CD4-positive, alpha-beta T cell (primary cell): ENCODE measurements at regions not wholly inside any gene's neighbourhood (a gene's known extent, or its start where the extent isn't known, plus 50 kb on each side); places are given as distances from the start of the nearest gene placed in this dataset.

Experiments
- ATAC-seq: fragments of 200-7000 bp; cut with Tn5 transposase; one replicate; pipeline ENCODE4 v1.10.0; 2022; ENCODE audit warnings: mild to moderate bottlenecking; ENCODE audit not compliant: poor library complexity
- CTCF ChIA-PET: fragments of 350-600 bp; sonication (Branson Sonifier 250); formaldehyde crosslinking; loops from one replicate; lab custom pipeline; 2021; ENCODE audit warnings: antibody characterized with exemption, inconsistent platforms; lab: Charles Lee
- POLR2A ChIA-PET: fragments of 350-600 bp; sonication (Branson Sonifier 250); formaldehyde crosslinking; loops from one replicate; lab custom pipeline; 2021; ENCODE audit warnings: antibody characterized with exemption, inconsistent platforms; lab: Charles Lee
- DNase-seq, 14 experiments: peaks; one replicate each; pipeline ENCODE4 v3.0.0-alpha.2; 2013 to 2020; ENCODE audit warnings: mixed read lengths in 2 of 14
- H3K27ac ChIP-seq, 2 donors: one replicate each; pipeline versions ENCODE4 v1.5.1 to v1.7.0; 2013; ENCODE audit warnings: low read length in 2 of 2, low read depth in 1 of 2, mild to moderate bottlenecking in 1 of 2
- H3K27me3 ChIP-seq, 2 experiments: 1 replicate in 1 of 2; 2 replicates in 1 of 2; pipeline versions ENCODE4 v1.6.1 to v1.7.0; 2013; ENCODE audit warnings: low read length in 2 of 2, control low read depth in 1 of 2, mild to moderate bottlenecking in 1 of 2, moderate library complexity in 1 of 2; ENCODE audit not compliant: insufficient read depth in 2 of 2, control insufficient read depth in 1 of 2
- H3K36me3 ChIP-seq: one replicate; pipeline ENCODE4 v1.6.1; 2013; ENCODE audit warnings: low read length, control low read depth; ENCODE audit not compliant: insufficient read depth
- H3K4me1 ChIP-seq: one replicate; pipeline ENCODE4 v1.6.1; 2013; ENCODE audit warnings: low read length, control low read depth; ENCODE audit not compliant: insufficient read depth
- H3K4me3 ChIP-seq: one replicate; pipeline ENCODE4 v1.5.1; 2013; ENCODE audit warnings: mild to moderate bottlenecking, low read length, moderate library complexity
- H3K9me3 ChIP-seq, 2 experiments: 1 replicate in 1 of 2; 2 replicates in 1 of 2; pipeline versions ENCODE4 v1.6.1 to v1.7.0; 2013; ENCODE audit warnings: low read length in 2 of 2, mild to moderate bottlenecking in 2 of 2, control low read depth in 1 of 2, moderate library complexity in 1 of 2; ENCODE audit not compliant: control insufficient read depth in 1 of 2, insufficient read depth in 1 of 2
- H3K27ac Mint-ChIP-seq: one replicate; pipeline ENCODE4 v1.8.0; 2020; ENCODE audit warnings: mixed read lengths
- H3K27me3 Mint-ChIP-seq: one replicate; pipeline ENCODE4 v1.8.0; 2021; ENCODE audit warnings: mixed read lengths
- H3K36me3 Mint-ChIP-seq: one replicate; pipeline ENCODE4 v1.8.0; 2021; ENCODE audit warnings: low read depth, mixed read lengths
- H3K4me1 Mint-ChIP-seq: one replicate; pipeline ENCODE4 v1.8.0; 2021; ENCODE audit warnings: low read depth, mixed read lengths
- H3K4me3 Mint-ChIP-seq: one replicate; pipeline ENCODE4 v1.8.0; 2020; ENCODE audit warnings: mild to moderate bottlenecking, mixed read lengths
- H3K9me3 Mint-ChIP-seq: one replicate; pipeline ENCODE4 v1.8.0; 2020; ENCODE audit warnings: mixed read lengths
- intact Hi-C, 2 experiments: fragments of 100-400 bp; cut with DNase I in 1 of 2; cut with micrococcal nuclease in 1 of 2; formaldehyde crosslinking; loops; one replicate each; pipeline versions ENCODE4 v1.15.1 to v1.9.0; 2023 to 2025; cut with DNase I, micrococcal nuclease
- TF ChIP-seq, protein P1 (sequence below): fragments of 200-600 bp; IDR thresholded peaks from one replicate; pipeline ENCODE4 v1.8.0; 2022; ENCODE audit warnings: antibody characterized with exemption, mild to moderate bottlenecking

GRCh38 chr6:23316131-23316530 lies 746.8 kb downstream of the HDGFL1 start:
- no peak overlapping the region for H3K27ac Mint-ChIP-seq
- Histone ChIP-seq H3K36me3 (no peaks in the 10 kb centered on the region), H3K27ac (no peak overlapping the region), H3K4me3 (no peak overlapping the region), H3K9me3 (no peaks in the 10 kb centered on the region), H3K4me1 (no peaks in the 10 kb centered on the region), H3K27me3 (no peaks in the 10 kb centered on the region)
- H3K4me1 Mint-ChIP-seq: no peaks in the 10 kb centered on the region
- POLR2A ChIA-PET: no interaction called here
- CTCF ChIA-PET: no interaction called here
- TF ChIP-seq, protein P1, sequence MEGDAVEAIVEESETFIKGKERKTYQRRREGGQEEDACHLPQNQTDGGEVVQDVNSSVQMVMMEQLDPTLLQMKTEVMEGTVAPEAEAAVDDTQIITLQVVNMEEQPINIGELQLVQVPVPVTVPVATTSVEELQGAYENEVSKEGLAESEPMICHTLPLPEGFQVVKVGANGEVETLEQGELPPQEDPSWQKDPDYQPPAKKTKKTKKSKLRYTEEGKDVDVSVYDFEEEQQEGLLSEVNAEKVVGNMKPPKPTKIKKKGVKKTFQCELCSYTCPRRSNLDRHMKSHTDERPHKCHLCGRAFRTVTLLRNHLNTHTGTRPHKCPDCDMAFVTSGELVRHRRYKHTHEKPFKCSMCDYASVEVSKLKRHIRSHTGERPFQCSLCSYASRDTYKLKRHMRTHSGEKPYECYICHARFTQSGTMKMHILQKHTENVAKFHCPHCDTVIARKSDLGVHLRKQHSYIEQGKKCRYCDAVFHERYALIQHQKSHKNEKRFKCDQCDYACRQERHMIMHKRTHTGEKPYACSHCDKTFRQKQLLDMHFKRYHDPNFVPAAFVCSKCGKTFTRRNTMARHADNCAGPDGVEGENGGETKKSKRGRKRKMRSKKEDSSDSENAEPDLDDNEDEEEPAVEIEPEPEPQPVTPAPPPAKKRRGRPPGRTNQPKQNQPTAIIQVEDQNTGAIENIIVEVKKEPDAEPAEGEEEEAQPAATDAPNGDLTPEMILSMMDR: no peak
- H3K27me3 Mint-ChIP-seq: no peaks in the 10 kb centered on the region
- no peak overlapping the region for H3K4me3 Mint-ChIP-seq
- intact Hi-C loops: no loop called here
- DNase-seq (no peak), ATAC-seq (no peak)
- no peaks in the 10 kb centered on the region for H3K36me3 Mint-ChIP-seq
- H3K9me3 Mint-ChIP-seq: no peaks in the 10 kb centered on the region

DNA sequence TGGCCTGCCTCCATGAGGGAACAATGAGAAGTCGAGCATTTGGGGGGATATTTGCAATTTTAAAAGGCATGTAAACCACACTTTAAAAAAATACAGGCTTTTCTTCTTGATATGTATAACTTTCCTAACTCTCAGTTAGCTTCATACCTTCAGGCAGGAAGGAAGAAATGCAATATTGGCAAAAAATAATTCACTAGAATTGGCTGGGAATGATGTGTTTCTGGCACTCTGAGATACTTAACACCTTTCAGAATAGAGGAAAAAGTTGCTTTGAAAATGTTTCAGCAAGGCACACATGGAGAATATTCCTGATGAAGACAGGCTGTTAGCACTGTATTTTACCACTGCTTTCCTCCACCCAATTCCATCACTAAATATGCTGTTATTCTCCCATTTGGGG lies 747.6 kb downstream of the HDGFL1 start:
- Mint-ChIP-seq H3K4me3 (no peak overlapping the region), H3K4me1 (no peaks in the 10 kb centered on the region), H3K9me3 (no peaks in the 10 kb centered on the region), H3K27me3 (no peaks in the 10 kb centered on the region), H3K27ac (no peak overlapping the region), H3K36me3 (no peaks in the 10 kb centered on the region)
- no peaks in the 10 kb centered on the region for H3K4me1 ChIP-seq
- CTCF ChIA-PET: no interaction called here
- TF ChIP-seq, protein P1: no peak
- no peaks in the 10 kb centered on the region for H3K9me3 ChIP-seq
- ATAC-seq: no peak
- intact Hi-C loops: no loop called here
- H3K36me3 ChIP-seq: no peaks in the 10 kb centered on the region
- no peak for DNase-seq
- H3K27me3 ChIP-seq: no peaks in the 10 kb centered on the region
- no peak overlapping the region for H3K27ac ChIP-seq
- no peak overlapping the region for H3K4me3 ChIP-seq
- POLR2A ChIA-PET: no interaction called here

DNA sequence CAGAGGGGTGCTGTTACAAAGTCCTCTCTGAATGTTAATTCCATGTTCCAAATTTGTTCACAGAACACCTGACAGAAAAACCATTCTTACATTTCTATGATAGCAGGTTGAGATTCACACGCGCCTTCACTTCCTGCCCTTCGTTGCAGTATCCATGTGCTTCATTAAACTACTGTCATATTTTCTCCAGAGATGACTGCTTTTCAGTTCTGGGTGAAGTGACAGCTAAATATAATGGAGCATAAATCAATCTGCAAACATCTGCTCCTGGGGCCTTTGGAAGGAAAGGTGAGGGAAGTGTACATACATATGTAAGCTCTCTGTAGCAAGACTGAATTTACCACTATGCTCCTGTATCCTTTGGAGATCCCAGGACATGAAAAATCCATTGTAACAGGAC lies 750.2 kb downstream of the HDGFL1 start:
- Histone ChIP-seq H3K4me1 (no peaks in the 10 kb centered on the region), H3K36me3 (no peaks in the 10 kb centered on the region), H3K27me3 (no peaks in the 10 kb centered on the region), H3K27ac (no peak overlapping the region), H3K4me3 (no peak overlapping the region), H3K9me3 (no peaks in the 10 kb centered on the region)
- Mint-ChIP-seq H3K36me3 (no peaks in the 10 kb centered on the region), H3K27ac (no peak overlapping the region), H3K27me3 (no peaks in the 10 kb centered on the region), H3K4me1 (no peaks in the 10 kb centered on the region), H3K4me3 (no peak overlapping the region), H3K9me3 (no peaks in the 10 kb centered on the region)
- intact Hi-C loops: no loop called here
- ATAC-seq (no peak), DNase-seq (no peak)
- TF ChIP-seq, protein P1: no peak
- CTCF ChIA-PET: no interaction called here
- POLR2A ChIA-PET: no interaction called here
